ENCODE measurements at regions not wholly inside any gene's neighbourhood (a gene's known extent, or its start where the extent isn't known, plus 50 kb on each side); places are given as distances from the start of the nearest gene placed in this dataset.

- TF ChIP-seq, protein P1, sequence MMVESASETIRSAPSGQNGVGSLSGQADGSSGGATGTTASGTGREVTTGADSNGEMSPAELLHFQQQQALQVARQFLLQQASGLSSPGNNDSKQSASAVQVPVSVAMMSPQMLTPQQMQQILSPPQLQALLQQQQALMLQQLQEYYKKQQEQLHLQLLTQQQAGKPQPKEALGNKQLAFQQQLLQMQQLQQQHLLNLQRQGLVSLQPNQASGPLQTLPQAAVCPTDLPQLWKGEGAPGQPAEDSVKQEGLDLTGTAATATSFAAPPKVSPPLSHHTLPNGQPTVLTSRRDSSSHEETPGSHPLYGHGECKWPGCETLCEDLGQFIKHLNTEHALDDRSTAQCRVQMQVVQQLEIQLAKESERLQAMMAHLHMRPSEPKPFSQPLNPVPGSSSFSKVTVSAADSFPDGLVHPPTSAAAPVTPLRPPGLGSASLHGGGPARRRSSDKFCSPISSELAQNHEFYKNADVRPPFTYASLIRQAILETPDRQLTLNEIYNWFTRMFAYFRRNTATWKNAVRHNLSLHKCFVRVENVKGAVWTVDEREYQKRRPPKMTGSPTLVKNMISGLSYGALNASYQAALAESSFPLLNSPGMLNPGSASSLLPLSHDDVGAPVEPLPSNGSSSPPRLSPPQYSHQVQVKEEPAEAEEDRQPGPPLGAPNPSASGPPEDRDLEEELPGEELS (CRISPR knock-in tag; IDR thresholded peaks at IDR 0.05) = no peak
- TF ChIP-seq KLF15 (CRISPR knock-in tag; IDR thresholded peaks at IDR 0.05; ENCODE audit: borderline replicate concordance) = no peak
- no peak for TF ChIP-seq CHD2 (IDR thresholded peaks at IDR 0.05; ENCODE audit: low read depth, low read length)
- TF ChIP-seq ZFP82 (CRISPR knock-in tag; IDR thresholded peaks at IDR 0.05; ENCODE audit: borderline replicate concordance) = no peak
- no peak for TF ChIP-seq KDM1A (CRISPR knock-in tag; IDR thresholded peaks at IDR 0.05)
Measured at GRCh38 chr14:39877577-39878190, 445.5 kb upstream of the FBXO33 start (continued).

DNA sequence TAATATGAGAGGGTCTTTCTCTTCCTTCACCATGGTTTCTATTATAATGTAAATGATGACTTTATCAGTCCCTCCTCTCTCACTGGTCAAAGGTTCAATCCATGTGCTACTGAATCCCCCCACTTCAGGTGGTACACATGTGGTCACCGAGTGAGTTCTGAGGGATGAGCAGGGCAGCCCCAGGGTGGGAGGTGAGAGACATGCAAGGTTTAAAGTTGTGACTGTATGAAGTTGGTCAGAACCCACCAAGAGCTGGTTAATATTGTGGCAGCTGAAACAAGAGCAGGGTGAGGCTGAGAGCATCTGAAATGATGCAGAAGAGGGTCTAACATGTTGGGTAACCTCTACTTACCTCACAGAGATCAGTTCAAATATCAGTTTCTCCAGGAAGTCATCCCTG lies 444.7 kb upstream of the FBXO33 start:
- in situ Hi-C loops (cut with HindIII; ENCODE audit: extremely low pct_ligation_motif_present, low pct_unique_long_range_greater_than_20kb) (no loop called here), intact Hi-C loops (cut with micrococcal nuclease; ENCODE audit: unreplicated experiment) (no loop called here)
- no peak for FAIRE-seq
- Histone ChIP-seq H3K4me1 (ENCODE audit: insufficient read depth, low read length) (no peaks in the 10 kb centered on the region), H3K36me3 (replicated peaks in 1 of 2; ENCODE audit: control insufficient read depth in 1 of 2, insufficient read depth in 2 of 2, low read length in 2 of 2) (no peaks in the 10 kb centered on the region), H3K4me2 (ENCODE audit: low read depth, low read length) (no peak overlapping the region), H2AFZ (ENCODE audit: low read length) (no peak overlapping the region), H3K4me3 (replicated peaks in 1 of 3; ENCODE audit: insufficient read depth in 1 of 3, low read depth in 2 of 3, low read length in 3 of 3) (no peak overlapping the region), H3K9ac (ENCODE audit: insufficient read depth, low read depth, low read length) (no peak overlapping the region), H4K20me1 (ENCODE audit: insufficient read depth, low read length) (no peaks in the 10 kb centered on the region), H3K27ac (ENCODE audit: extremely low read length, insufficient read depth, low read length) (no peak overlapping the region), H3K79me2 (ENCODE audit: insufficient read depth, low read length) (no peaks in the 10 kb centered on the region), H3K9me3 (ENCODE audit: low read length) (no peaks in the 10 kb centered on the region), H3K27me3 (ENCODE audit: control insufficient read depth in 1 of 2, insufficient read depth in 2 of 2, low read length in 2 of 2) (no peaks in the 10 kb centered on the region)
- ChIA-PET POLR2A (no interaction called here), CTCF (ENCODE audit: low intra/inter-chr PET ratio, low total read pairs) (no interaction called here)
- 54% methylated on average over 1 of the region's 1 CpG for WGBS (ENCODE audit: low lambda C conversion rate)
- ATAC-seq = no peak
- BruUV-seq (replicated peaks) = no TSS peak
- no peak for TF ChIP-seq RNF2 (conservative IDR thresholded peaks at IDR 0.05; ENCODE audit: low read depth)
- no peak for TF ChIP-seq ZNF207 (IDR thresholded peaks at IDR 0.05; ENCODE audit: borderline replicate concordance)
- no peak for TF ChIP-seq HNRNPH1 (optimal IDR thresholded peaks at IDR 0.05; ENCODE audit: low read depth, low read length)
- no peak for TF ChIP-seq RBFOX2 (IDR thresholded peaks at IDR 0.05; ENCODE audit: low read depth, low read length)
- TF ChIP-seq AFF4 (CRISPR knock-in tag; IDR thresholded peaks at IDR 0.05) = no peak
- DNase-seq (ENCODE audit: low spot score) = no peak

Data from HepG2 (cell line).